Mucosa of descending colon (tissue), 3 donors: ENCODE measurements at regions not wholly inside any gene's neighbourhood (a gene's known extent, or its start where the extent isn't known, plus 50 kb on each side); places are given as distances from the start of the nearest gene placed in this dataset.
"Not testable (repeated sequence)": the region's sequence is repeated elsewhere in the genome, so short reads cannot be mapped to it uniquely, and the experiment has no call there.

Source experiments
- ATAC-seq: fragments of 200-7000 bp; cut with Tn5 transposase; one replicate; pipeline ENCODE4 v1.9.1; 2020; ENCODE audit warnings: mild to moderate bottlenecking, moderate library complexity
- DNase-seq, 3 donors: peaks; one replicate each; pipeline ENCODE4 v3.0.0-alpha.2; 2020
- H3K36me3 ChIP-seq: fragments of 200-600 bp; one replicate; pipeline ENCODE4 v1.8.0; 2021; ENCODE audit warnings: low read depth, mild to moderate bottlenecking
- H3K4me1 ChIP-seq: fragments of 200-600 bp; one replicate; pipeline ENCODE4 v1.8.0; 2021; ENCODE audit warnings: low read depth, mild to moderate bottlenecking
- H3K4me3 ChIP-seq: fragments of 200-600 bp; one replicate; pipeline ENCODE4 v1.8.0; 2021; ENCODE audit warnings: mild to moderate bottlenecking
- H3K9me3 ChIP-seq: fragments of 200-600 bp; one replicate; pipeline ENCODE4 v1.8.0; 2021; ENCODE audit warnings: mild to moderate bottlenecking
- intact Hi-C, 2 donors: fragments of 100-400 bp; cut with DNase I in 1 of 2; cut with micrococcal nuclease in 1 of 2; formaldehyde crosslinking; loops; one replicate each; pipeline versions ENCODE4 v1.11.0 to v1.11.1; 2022; cut with DNase I, micrococcal nuclease
- TF ChIP-seq, protein P1 (sequence below): fragments of 200-600 bp; IDR thresholded peaks from one replicate; pipeline ENCODE4 v1.8.0; 2022; ENCODE audit warnings: antibody characterized with exemption, mild to moderate bottlenecking
- donor health status: DM: no; HTN: no; CAD: no; lungs with moderate emphysema.
- donor health status: DM: no; HTN: no; CAD: no.
- donor health status: DM: no; HTN: yes; CAD: no.

DNA sequence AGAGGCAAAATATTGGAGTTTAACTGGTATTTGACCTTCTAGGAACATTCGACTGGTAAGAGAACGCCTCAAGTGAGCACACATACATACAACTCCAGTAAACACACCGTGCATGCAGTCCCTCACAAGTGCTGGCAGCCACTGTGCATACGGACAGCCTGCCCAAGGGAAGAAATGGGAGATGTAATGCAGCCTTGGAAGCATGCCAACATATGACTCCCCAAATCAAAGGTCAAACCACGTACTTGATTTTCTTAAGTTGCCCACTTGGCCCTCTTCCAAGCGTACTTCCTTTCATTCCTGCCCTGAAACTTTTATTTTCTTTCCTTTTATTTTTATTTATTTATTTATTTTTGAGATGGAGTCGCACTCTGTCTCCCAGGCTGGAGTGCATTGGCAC lies 206.6 kb downstream of the SPRY1 start:
- ATAC-seq (peak; percentile 32), DNase-seq (peak in 2 of 3 donors; percentile 46 to 73)
- Histone ChIP-seq H3K4me3 (no peak overlapping the region), H3K4me1 (peaks cover 45% of the 10 kb centered on the region), H3K36me3 (no peaks in the 10 kb centered on the region), H3K9me3 (no peaks in the 10 kb centered on the region)
- TF ChIP-seq, protein P1, sequence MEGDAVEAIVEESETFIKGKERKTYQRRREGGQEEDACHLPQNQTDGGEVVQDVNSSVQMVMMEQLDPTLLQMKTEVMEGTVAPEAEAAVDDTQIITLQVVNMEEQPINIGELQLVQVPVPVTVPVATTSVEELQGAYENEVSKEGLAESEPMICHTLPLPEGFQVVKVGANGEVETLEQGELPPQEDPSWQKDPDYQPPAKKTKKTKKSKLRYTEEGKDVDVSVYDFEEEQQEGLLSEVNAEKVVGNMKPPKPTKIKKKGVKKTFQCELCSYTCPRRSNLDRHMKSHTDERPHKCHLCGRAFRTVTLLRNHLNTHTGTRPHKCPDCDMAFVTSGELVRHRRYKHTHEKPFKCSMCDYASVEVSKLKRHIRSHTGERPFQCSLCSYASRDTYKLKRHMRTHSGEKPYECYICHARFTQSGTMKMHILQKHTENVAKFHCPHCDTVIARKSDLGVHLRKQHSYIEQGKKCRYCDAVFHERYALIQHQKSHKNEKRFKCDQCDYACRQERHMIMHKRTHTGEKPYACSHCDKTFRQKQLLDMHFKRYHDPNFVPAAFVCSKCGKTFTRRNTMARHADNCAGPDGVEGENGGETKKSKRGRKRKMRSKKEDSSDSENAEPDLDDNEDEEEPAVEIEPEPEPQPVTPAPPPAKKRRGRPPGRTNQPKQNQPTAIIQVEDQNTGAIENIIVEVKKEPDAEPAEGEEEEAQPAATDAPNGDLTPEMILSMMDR, result no peak
- intact Hi-C loops, result loop anchor here in 1 of 2 donors (5.0 kb wide), 1 partner anchor 206 kb away; the partner anchor contains the start of gene SPRY1

DNA sequence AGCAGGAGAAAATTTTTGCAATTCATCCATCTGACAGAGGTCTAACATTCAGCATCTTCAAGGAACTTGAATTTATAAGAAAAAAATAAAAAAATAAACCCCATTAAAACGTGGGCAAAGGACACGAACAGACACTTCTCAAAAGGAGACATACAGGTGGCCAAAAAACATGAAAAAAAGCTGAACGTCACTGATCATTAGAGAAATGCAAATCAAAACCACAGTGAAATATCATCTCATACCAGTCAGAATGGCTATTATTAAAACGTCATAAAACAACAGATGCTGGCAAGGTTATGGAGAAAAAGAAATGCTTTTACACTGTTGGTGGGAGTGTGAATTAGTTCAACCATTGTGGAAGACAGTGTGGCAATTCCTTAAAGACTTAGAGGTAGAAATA lies 209.2 kb downstream of the SPRY1 start:
- H3K9me3 ChIP-seq, ATAC-seq, DNase-seq, H3K36me3 ChIP-seq, intact Hi-C loops, H3K4me3 ChIP-seq: not testable (repeated sequence)
- peaks cover 27% of the 10 kb centered on the region for H3K4me1 ChIP-seq

DNA sequence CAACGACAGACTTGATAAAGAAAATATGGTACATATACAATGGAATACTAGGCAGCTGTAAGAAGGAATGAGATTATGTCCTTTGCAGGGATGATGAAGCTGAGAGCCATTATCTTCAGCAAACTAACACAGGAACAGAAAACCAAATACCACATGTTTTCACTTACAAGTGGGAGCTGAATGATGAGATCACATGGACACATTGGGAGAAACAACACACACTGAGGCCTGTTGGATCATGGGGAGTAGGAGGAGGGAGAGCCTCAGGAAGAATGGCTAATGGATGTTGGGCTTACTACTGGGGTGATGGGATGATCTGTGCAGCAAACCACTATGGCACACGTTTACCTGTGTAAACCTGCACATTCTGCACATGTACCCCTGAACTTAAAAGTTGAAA lies 209.7 kb downstream of the SPRY1 start:
- intact Hi-C loops, result no loop called here

DNA sequence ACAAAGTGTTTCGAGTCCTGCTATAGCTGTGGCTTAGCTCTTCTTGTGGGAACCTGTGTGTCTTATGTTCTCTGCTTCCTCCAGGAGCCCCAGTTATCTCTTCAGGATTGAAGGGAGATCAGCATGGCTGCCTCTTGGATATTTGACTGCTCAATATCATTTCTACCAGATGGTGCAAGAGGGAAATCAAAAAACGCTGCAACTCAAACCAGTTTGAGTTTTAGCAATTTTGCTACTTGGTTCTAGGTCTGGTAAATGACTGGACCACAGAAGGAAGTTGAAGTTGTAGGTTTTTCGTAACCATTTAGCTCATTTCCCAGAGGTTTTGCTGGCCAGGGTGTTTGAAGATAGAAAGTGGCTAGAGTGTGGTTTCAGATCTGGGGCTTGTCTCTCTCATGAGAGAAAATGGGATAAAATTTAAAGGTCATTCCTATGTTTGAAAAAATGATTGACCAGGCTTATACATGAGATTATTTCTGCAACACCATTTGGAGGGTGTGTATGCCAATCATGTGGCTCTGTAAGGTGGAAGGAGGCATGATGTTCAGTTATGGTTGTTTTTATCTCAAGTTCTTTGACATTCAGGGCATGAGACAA lies 210.4 kb downstream of the SPRY1 start:
- Histone ChIP-seq H3K4me1 (peaks cover 14% of the 10 kb centered on the region), H3K4me3 (no peak overlapping the region), H3K9me3 (no peaks in the 10 kb centered on the region), H3K36me3 (no peaks in the 10 kb centered on the region)
- TF ChIP-seq, protein P1, result no peak
- ATAC-seq (no peak), DNase-seq (no peak)
- intact Hi-C loops, result no loop called here

More for the DNA sequence above, 209.7 kb downstream of the SPRY1 start:
- no peak overlapping the region for H3K4me3 ChIP-seq
- ATAC-seq (no peak), DNase-seq (no peak)
- no peaks in the 10 kb centered on the region for H3K9me3 ChIP-seq
- peaks cover 22% of the 10 kb centered on the region for H3K4me1 ChIP-seq
- no peaks in the 10 kb centered on the region for H3K36me3 ChIP-seq
- TF ChIP-seq, protein P1, result no peak

DNA sequence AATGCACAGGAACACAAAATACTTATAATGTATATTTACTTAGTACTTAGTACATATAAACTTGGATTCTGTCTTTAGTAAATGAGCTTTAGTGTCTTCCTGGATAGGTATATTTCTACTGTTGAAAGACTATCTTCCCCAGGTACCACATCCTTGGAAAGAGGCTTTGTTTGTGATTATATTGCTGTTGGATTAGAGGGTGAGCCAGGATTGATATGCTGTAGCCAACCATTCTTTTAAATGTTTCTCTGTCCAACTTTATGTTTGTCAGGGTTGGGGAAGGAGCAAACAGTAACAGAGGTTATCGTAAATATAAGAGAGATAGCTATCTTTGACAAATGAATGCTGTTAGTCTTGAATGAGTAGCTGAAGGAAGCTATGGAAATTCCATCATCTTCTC lies 213.2 kb downstream of the SPRY1 start:
- Histone ChIP-seq H3K36me3 (no peaks in the 10 kb centered on the region), H3K4me3 (no peak overlapping the region), H3K4me1 (no peaks in the 10 kb centered on the region), H3K9me3 (no peaks in the 10 kb centered on the region)
- ATAC-seq (no peak), DNase-seq (no peak)
- intact Hi-C loops, result no loop called here
- TF ChIP-seq, protein P1, result no peak

DNA sequence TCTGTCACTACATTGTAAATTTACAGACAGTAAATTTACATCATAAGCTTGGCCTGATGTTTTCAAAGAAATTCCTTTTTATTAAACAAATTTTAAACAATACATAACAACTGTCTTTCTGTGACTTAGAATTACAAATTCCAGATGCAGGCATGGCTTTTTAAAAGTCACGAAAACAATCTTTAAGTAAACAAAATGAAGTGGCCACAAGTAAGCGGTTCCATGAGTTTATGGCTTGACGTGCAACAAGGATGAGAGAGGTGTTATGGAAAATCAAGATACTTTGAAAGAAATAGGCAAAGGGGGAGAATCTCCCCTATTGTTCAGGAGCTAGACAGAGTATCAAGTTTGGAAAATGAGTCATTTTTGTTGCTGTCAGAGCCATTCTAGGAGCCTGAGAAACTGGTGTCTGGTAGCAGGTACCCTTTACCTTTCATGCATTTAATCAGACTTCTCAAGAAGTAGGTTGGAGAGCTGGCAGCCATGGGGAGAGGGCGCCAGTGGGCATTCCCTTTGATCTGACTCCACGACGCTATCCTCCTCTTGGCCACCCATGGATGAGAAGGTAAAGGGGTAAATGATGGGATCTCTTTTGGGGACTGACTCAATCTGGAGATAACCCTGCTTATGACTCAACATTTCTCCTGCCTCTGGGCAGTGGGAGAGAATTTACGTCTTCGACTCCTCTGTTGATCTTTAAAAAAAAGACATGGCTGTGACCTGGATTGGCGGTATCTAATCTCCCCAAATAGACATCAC lies 217.2 kb downstream of the SPRY1 start:
- no peaks in the 10 kb centered on the region for H3K9me3 ChIP-seq
- DNase-seq (no peak), ATAC-seq (no peak)
- intact Hi-C loops, result no loop called here
- no peak overlapping the region for H3K4me3 ChIP-seq
- H3K4me1 ChIP-seq, result no peaks in the 10 kb centered on the region
- no peaks in the 10 kb centered on the region for H3K36me3 ChIP-seq
- TF ChIP-seq, protein P1, result no peak
